PC-9 (cell line): ENCODE measurements at regions not wholly inside any gene's neighbourhood (a gene's known extent, or its start where the extent isn't known, plus 50 kb on each side); places are given as distances from the start of the nearest gene placed in this dataset.

Experiments
- BruUV-seq: library from RNA; stranded (reverse); fragments of 400-500 nt; replicated peaks from 2 replicates; lab custom pipeline; 2021; lab: Mats Ljungman, UMichigan
- CTCF ChIA-PET: fragments of 300-600 bp; sonication (Branson Sonifier 250); formaldehyde crosslinking; loops from one replicate; lab custom pipeline; 2022; ENCODE audit warnings: antibody characterized with exemption; lab: Charles Lee
- POLR2A ChIA-PET: fragments of 300-600 bp; sonication (Branson Sonifier 250); formaldehyde crosslinking; loops from one replicate; lab custom pipeline; 2022; ENCODE audit warnings: antibody characterized with exemption; ENCODE audit not compliant: unreplicated experiment; lab: Charles Lee
- DNase-seq, 2 experiments: peaks; one replicate each; pipeline versions ENCODE4 v3.0.0 to v3.0.0-alpha.2; 2015 to 2022; ENCODE audit warnings: mixed read lengths in 1 of 2
- H2AFZ ChIP-seq: fragments of 200-600 bp; sonication (generic); 2 replicates; pipeline ENCODE4 v1.8.1; 2017; ENCODE audit warnings: antibody characterized with exemption
- H3F3A ChIP-seq: fragments of 200-600 bp; sonication (generic); 2 replicates; pipeline ENCODE4 v1.8.1; 2017; ENCODE audit warnings: antibody characterized with exemption, mild to moderate bottlenecking, low read depth; ENCODE audit not compliant: insufficient read depth
- H3K27ac ChIP-seq: fragments of 200-600 bp; sonication (generic); 2 replicates; pipeline ENCODE4 v1.6.1; 2016; ENCODE audit warnings: mixed run types
- H3K27me3 ChIP-seq: fragments of 200-600 bp; sonication (generic); 2 replicates; pipeline ENCODE4 v1.6.1; 2016; ENCODE audit warnings: low read depth, mixed run types; ENCODE audit not compliant: insufficient read depth
- H3K36me3 ChIP-seq: fragments of 200-600 bp; sonication (generic); 2 replicates; pipeline ENCODE4 v1.6.1; 2016; ENCODE audit warnings: low read depth, mixed run types
- H3K4me1 ChIP-seq: fragments of 200-600 bp; sonication (generic); replicated peaks from 2 replicates; pipeline ENCODE4 v1.6.1; 2016; ENCODE audit warnings: mixed run types; ENCODE audit not compliant: insufficient read depth
- H3K4me2 ChIP-seq: fragments of 200-600 bp; sonication (generic); 2 replicates; pipeline ENCODE4 v1.6.1; 2017; ENCODE audit warnings: mixed run types
- H3K4me3 ChIP-seq: fragments of 200-600 bp; sonication (generic); 2 replicates; pipeline ENCODE4 v1.6.1; 2016; ENCODE audit warnings: mixed run types
- H3K79me2 ChIP-seq: fragments of 200-600 bp; sonication (generic); 2 replicates; pipeline ENCODE4 v1.6.1; 2017; ENCODE audit warnings: low read depth, mixed run types
- H3K9me2 ChIP-seq: fragments of 200-600 bp; sonication (generic); 2 replicates; pipeline ENCODE4 v1.8.1; 2017; ENCODE audit warnings: mild to moderate bottlenecking; ENCODE audit not compliant: insufficient read depth
- H3K9me3 ChIP-seq: fragments of 200-600 bp; sonication (generic); 2 replicates; pipeline ENCODE4 v1.8.1; 2016; ENCODE audit warnings: low read depth; ENCODE audit not compliant: insufficient read depth
- H4K20me1 ChIP-seq: fragments of 200-600 bp; sonication (generic); 2 replicates; pipeline ENCODE4 v1.8.1; 2017; ENCODE audit not compliant: insufficient read depth
- EZH2 ChIP-seq: fragments of 200-600 bp; sonication (generic); IDR thresholded peaks from 2 replicates; pipeline ENCODE4 v1.8.0; 2017; ENCODE audit warnings: antibody characterized with exemption, low read depth
- intact Hi-C: fragments of 100-400 bp; cut with micrococcal nuclease; formaldehyde crosslinking; loops from one replicate; pipeline ENCODE4 v1.10.0; 2022; ENCODE audit not compliant: unreplicated experiment
- TF ChIP-seq, protein P1 (sequence below): fragments of 200-600 bp; sonication (generic); conservative IDR thresholded peaks from 2 replicates; pipeline ENCODE4 v1.6.1; 2017; ENCODE audit warnings: mixed run types, antibody characterized with exemption, mild to moderate bottlenecking, moderate library complexity

DNA sequence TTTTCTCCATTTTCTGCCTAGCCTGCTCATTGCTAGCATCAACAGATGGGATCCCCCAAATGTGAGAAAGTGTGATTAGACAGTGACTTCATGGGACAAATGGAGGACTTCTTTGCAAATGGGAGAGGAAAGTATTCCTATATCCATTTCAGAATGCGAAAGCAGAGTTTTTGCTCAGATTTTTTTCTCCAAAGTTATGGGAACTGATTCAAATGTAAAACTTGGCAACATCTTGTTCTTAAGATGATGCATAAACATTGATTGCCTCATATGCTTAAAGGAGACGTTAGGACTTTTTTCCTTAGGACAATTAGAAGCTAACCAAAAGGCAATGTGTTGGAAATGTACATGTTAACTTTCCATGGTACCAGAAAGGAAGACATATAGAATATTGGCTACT is 704.3 kb upstream of the ZNF608 start:
- Histone ChIP-seq H3K9me2 (no peaks in the 10 kb centered on the region), H2AFZ (no peak overlapping the region), H3K79me2 (no peaks in the 10 kb centered on the region), H3F3A (no peaks in the 10 kb centered on the region), H3K9me3 (no peaks in the 10 kb centered on the region), H3K36me3 (no peaks in the 10 kb centered on the region), H3K27ac (no peak overlapping the region), H3K4me1 (no peaks in the 10 kb centered on the region), H3K27me3 (no peaks in the 10 kb centered on the region), H3K4me3 (no peak overlapping the region), H4K20me1 (no peaks in the 10 kb centered on the region), H3K4me2 (no peak overlapping the region)
- no peak for TF ChIP-seq EZH2
- TF ChIP-seq, protein P1, sequence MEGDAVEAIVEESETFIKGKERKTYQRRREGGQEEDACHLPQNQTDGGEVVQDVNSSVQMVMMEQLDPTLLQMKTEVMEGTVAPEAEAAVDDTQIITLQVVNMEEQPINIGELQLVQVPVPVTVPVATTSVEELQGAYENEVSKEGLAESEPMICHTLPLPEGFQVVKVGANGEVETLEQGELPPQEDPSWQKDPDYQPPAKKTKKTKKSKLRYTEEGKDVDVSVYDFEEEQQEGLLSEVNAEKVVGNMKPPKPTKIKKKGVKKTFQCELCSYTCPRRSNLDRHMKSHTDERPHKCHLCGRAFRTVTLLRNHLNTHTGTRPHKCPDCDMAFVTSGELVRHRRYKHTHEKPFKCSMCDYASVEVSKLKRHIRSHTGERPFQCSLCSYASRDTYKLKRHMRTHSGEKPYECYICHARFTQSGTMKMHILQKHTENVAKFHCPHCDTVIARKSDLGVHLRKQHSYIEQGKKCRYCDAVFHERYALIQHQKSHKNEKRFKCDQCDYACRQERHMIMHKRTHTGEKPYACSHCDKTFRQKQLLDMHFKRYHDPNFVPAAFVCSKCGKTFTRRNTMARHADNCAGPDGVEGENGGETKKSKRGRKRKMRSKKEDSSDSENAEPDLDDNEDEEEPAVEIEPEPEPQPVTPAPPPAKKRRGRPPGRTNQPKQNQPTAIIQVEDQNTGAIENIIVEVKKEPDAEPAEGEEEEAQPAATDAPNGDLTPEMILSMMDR, result no peak
- BruUV-seq, result no TSS peak
- ChIA-PET CTCF (no interaction called here), POLR2A (no interaction called here)
- no peak for DNase-seq
- intact Hi-C loops, result no loop called here

DNA sequence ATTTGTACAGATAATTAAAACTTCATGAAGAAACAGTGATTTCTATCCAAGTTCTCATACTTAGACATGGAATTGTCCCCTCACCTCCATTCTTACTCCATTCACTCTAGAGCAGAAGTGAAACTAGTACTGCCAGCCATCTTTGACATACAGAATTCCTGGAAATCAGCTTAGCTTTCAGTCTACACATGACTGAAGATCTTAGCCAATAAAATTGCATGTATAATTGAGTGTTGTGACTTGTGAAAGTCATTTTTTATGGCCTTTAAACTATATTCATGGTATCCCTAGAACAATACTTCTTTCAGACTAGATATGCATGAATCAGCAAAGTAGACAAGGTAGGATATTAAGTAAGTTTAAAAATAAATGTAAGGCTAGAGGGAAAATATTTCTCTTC is 705.2 kb upstream of the ZNF608 start:
- ChIA-PET POLR2A (no interaction called here), CTCF (no interaction called here)
- Histone ChIP-seq H2AFZ (no peak overlapping the region), H3F3A (no peaks in the 10 kb centered on the region), H3K79me2 (no peaks in the 10 kb centered on the region), H3K36me3 (no peaks in the 10 kb centered on the region), H3K4me3 (no peak overlapping the region), H3K27ac (no peak overlapping the region), H3K9me2 (no peaks in the 10 kb centered on the region), H4K20me1 (no peaks in the 10 kb centered on the region), H3K4me2 (no peak overlapping the region), H3K4me1 (no peaks in the 10 kb centered on the region), H3K27me3 (no peaks in the 10 kb centered on the region), H3K9me3 (no peaks in the 10 kb centered on the region)
- DNase-seq, result no peak
- intact Hi-C loops, result no loop called here
- BruUV-seq, result no TSS peak
- no peak for TF ChIP-seq EZH2
- TF ChIP-seq, protein P1, result no peak

DNA sequence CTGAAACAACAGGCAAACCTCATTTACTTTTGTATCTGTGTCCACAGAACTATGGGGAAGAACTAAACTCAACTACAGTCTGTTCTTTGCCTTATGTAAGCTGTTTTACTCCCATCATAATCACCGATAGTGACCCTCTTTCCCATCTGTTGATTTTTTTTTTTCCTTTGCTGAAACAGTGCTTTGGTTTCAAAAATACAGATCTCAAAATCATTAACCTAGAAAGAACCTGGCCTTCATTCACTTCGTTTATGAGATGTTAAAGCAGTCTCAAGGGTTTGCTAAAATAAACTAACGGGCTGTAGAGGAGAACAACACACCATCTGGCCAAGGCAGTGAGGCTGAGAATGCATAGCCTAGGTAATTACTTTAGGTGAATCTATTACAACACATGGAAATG is 706.6 kb upstream of the ZNF608 start:
- no peaks in the 10 kb centered on the region for H4K20me1 ChIP-seq
- no peaks in the 10 kb centered on the region for H3F3A ChIP-seq
- H3K79me2 ChIP-seq, result no peaks in the 10 kb centered on the region
- no TSS peak for BruUV-seq
- DNase-seq, result no peak
- no peak overlapping the region for H3K4me3 ChIP-seq
- H3K4me2 ChIP-seq, result no peak overlapping the region
- CTCF ChIA-PET, result no interaction called here
- H3K9me2 ChIP-seq, result no peaks in the 10 kb centered on the region
- no peaks in the 10 kb centered on the region for H3K27me3 ChIP-seq
- no peak overlapping the region for H3K27ac ChIP-seq
- POLR2A ChIA-PET, result no interaction called here
- peaks cover 3% of the 10 kb centered on the region; the same call in 1 of the 2 replicates for H3K9me3 ChIP-seq
- no peaks in the 10 kb centered on the region for H3K36me3 ChIP-seq
- intact Hi-C loops, result no loop called here
- no peak for TF ChIP-seq EZH2
- TF ChIP-seq, protein P1, result no peak
- H3K4me1 ChIP-seq, result no peaks in the 10 kb centered on the region
- H2AFZ ChIP-seq, result no peak overlapping the region
